GM18517 (cell line): ENCODE measurements at regions not wholly inside any gene's neighbourhood (a gene's known extent, or its start where the extent isn't known, plus 50 kb on each side); places are given as distances from the start of the nearest gene placed in this dataset.

Source experiments
- ATAC-seq: cut with Tn5 transposase; IDR thresholded peaks from one replicate; pipeline ENCODE4 v1.9.1; 2021; ENCODE audit warnings: mild to moderate bottlenecking, moderate library complexity; ENCODE audit not compliant: unreplicated experiment

GRCh38 chr2:162974771-162975170 is 136.2 kb upstream of the KCNH7 start:
- no peak for ATAC-seq

GRCh38 chr2:162972383-162972782 is 133.8 kb upstream of the KCNH7 start:
- ATAC-seq = no peak

GRCh38 chr2:162968306-162968705 is 129.7 kb upstream of the KCNH7 start:
- no peak for ATAC-seq

- no peak for ATAC-seq
Measured at GRCh38 chr2:162967811-162968210, 129.2 kb upstream of the KCNH7 start.

- no peak for ATAC-seq
Measured at GRCh38 chr2:162967147-162967546, 128.6 kb upstream of the KCNH7 start.

- ATAC-seq = no peak
Measured at GRCh38 chr2:162965191-162965590, 126.6 kb upstream of the KCNH7 start.

- no peak for ATAC-seq
Measured at GRCh38 chr2:162964513-162964912, 125.9 kb upstream of the KCNH7 start.

- no peak for ATAC-seq
Measured at GRCh38 chr2:162963156-162963555, 124.6 kb upstream of the KCNH7 start.

GRCh38 chr2:162945785-162946184 is 107.2 kb upstream of the KCNH7 start:
- ATAC-seq = no peak

GRCh38 chr2:162938387-162938786 is 99.8 kb upstream of the KCNH7 start:
- no peak for ATAC-seq

- ATAC-seq = no peak
Measured at GRCh38 chr2:162934191-162934590, 95.6 kb upstream of the KCNH7 start.

GRCh38 chr2:162932416-162932815 is 93.8 kb upstream of the KCNH7 start:
- ATAC-seq = no peak

GRCh38 chr2:162929571-162929970 is 91.0 kb upstream of the KCNH7 start:
- no peak for ATAC-seq

GRCh38 chr2:162928356-162928755 is 89.8 kb upstream of the KCNH7 start:
- ATAC-seq = no peak

- ATAC-seq = no peak
Measured at GRCh38 chr2:162926907-162927306, 88.3 kb upstream of the KCNH7 start.

GRCh38 chr2:162926501-162926900 is 87.9 kb upstream of the KCNH7 start:
- no peak for ATAC-seq

- no peak for ATAC-seq
Measured at GRCh38 chr2:162925595-162925994, 87.0 kb upstream of the KCNH7 start.

- ATAC-seq = no peak
Measured at GRCh38 chr2:162919111-162919510, 80.5 kb upstream of the KCNH7 start.

GRCh38 chr2:162917626-162918025 is 79.1 kb upstream of the KCNH7 start:
- no peak for ATAC-seq

- ATAC-seq = no peak
Measured at GRCh38 chr2:162916286-162916801, 77.8 kb upstream of the KCNH7 start.

GRCh38 chr2:162915858-162916257 is 77.3 kb upstream of the KCNH7 start:
- ATAC-seq = no peak

- no peak for ATAC-seq
Measured at GRCh38 chr2:162914161-162914560, 75.6 kb upstream of the KCNH7 start.

- no peak for ATAC-seq
Measured at GRCh38 chr2:162912787-162913186, 74.2 kb upstream of the KCNH7 start.

GRCh38 chr2:162908567-162908966 is 70.0 kb upstream of the KCNH7 start:
- ATAC-seq = no peak
